ENCODE measurements at regions not wholly inside any gene's neighbourhood (a gene's known extent, or its start where the extent isn't known, plus 50 kb on each side); places are given as distances from the start of the nearest gene placed in this dataset.

- TF ChIP-seq, protein P1, sequence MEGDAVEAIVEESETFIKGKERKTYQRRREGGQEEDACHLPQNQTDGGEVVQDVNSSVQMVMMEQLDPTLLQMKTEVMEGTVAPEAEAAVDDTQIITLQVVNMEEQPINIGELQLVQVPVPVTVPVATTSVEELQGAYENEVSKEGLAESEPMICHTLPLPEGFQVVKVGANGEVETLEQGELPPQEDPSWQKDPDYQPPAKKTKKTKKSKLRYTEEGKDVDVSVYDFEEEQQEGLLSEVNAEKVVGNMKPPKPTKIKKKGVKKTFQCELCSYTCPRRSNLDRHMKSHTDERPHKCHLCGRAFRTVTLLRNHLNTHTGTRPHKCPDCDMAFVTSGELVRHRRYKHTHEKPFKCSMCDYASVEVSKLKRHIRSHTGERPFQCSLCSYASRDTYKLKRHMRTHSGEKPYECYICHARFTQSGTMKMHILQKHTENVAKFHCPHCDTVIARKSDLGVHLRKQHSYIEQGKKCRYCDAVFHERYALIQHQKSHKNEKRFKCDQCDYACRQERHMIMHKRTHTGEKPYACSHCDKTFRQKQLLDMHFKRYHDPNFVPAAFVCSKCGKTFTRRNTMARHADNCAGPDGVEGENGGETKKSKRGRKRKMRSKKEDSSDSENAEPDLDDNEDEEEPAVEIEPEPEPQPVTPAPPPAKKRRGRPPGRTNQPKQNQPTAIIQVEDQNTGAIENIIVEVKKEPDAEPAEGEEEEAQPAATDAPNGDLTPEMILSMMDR (IDR thresholded peaks at IDR 0.05) = peak; percentile 67
Measured at GRCh38 chr3:28916713-28917499, 364.0 kb upstream of the RBMS3 start.

DNA sequence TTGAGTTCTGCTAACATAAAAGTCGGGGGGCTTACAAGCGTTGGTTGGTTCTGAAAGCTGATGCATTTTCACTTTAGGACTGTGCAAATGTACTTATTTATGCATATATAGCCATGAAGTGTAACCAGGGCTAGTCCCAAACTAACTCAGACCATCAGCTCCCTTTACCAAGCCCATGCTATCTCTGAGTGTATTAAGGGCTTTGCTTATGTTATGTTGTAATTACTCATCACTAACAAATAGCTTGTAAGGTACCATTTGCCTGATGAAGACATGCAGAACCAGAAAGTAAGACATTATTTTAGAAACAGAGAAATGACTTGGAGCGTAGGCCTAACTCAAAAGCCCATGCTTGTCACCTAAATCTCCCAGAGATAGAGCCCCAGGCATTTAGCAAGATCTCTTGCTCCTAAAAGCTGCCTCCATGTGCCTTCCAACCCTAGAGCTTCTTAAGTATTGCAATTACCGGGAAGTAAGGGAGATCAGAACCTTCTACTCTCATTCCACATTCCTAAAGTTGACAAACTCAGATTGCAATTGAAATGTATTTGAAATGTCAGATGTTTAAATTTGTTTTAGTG, 362.9 kb upstream of the RBMS3 start:
- TF ChIP-seq, protein P1 (IDR thresholded peaks at IDR 0.05) = no peak
- H3K27ac ChIP-seq = peak overlapping the region in 1 of 2 donors; percentile 19
- no peaks in the 10 kb centered on the region for H3K36me3 ChIP-seq
- no peak overlapping the region for H3K4me3 ChIP-seq
- peaks cover 8 to 23% of the 10 kb centered on the region in 2 donors for H3K4me1 ChIP-seq (ENCODE audit: control insufficient read depth in 1 of 2, low read depth in 2 of 2)
- H3K27me3 ChIP-seq (replicated peaks; ENCODE audit: insufficient read depth) = no peaks in the 10 kb centered on the region
- DNase-seq (ENCODE audit: low spot score) = no peak
- H3K9me3 ChIP-seq = no peaks in the 10 kb centered on the region
- no peak for ATAC-seq (ENCODE audit: insufficient number of reproducible peaks, low FRiP score, low read depth)

More at GRCh38 chr3:28916713-28917499, 364.0 kb upstream of the RBMS3 start:
- peak; percentile 19 for DNase-seq (ENCODE audit: low spot score)
- H3K27ac ChIP-seq = peak overlapping the region; percentile 63 to 66
- H3K9me3 ChIP-seq = no peaks in the 10 kb centered on the region
- H3K4me1 ChIP-seq (ENCODE audit: control insufficient read depth in 1 of 2, low read depth in 2 of 2) = peaks cover 8 to 23% of the 10 kb centered on the region in 2 donors
- H3K4me3 ChIP-seq = peak overlapping the region; percentile 63
- peak; percentile 80 for ATAC-seq (ENCODE audit: insufficient number of reproducible peaks, low FRiP score, low read depth)
- H3K27me3 ChIP-seq (replicated peaks; ENCODE audit: insufficient read depth) = no peaks in the 10 kb centered on the region
- H3K36me3 ChIP-seq = no peaks in the 10 kb centered on the region

DNA sequence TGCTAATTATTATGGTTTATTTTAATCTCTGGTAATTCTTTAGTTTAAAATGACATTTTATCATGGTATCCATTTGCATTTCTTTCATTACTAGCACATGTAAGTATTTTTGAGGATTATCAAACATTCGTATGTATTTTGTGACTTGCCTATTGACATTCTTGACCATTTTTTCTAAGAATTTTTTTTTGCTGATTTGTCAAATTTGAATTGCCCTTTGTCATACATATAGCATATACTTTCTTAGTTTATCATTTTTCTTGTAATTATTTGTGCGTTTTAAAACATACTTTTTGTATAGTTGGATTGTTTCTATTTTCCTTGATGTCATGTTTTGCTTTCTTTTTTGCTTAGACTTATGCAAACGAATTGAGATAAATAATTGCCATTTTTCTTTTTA, 358.5 kb upstream of the RBMS3 start:
- Histone ChIP-seq H3K4me1 (ENCODE audit: control insufficient read depth in 1 of 2, low read depth in 2 of 2) (no peaks in the 10 kb centered on the region), H3K4me3 (no peak overlapping the region), H3K36me3 (no peaks in the 10 kb centered on the region), H3K27me3 (replicated peaks; ENCODE audit: insufficient read depth) (no peaks in the 10 kb centered on the region), H3K27ac (no peak overlapping the region), H3K9me3 (no peaks in the 10 kb centered on the region)
- ATAC-seq (ENCODE audit: insufficient number of reproducible peaks, low FRiP score, low read depth) (no peak), DNase-seq (ENCODE audit: low spot score) (no peak)
- TF ChIP-seq, protein P1 (IDR thresholded peaks at IDR 0.05) = no peak

GRCh38 chr3:28923994-28924393, 356.9 kb upstream of the RBMS3 start:
- no peak for DNase-seq (ENCODE audit: low spot score)
- Histone ChIP-seq H3K27ac (no peak overlapping the region), H3K36me3 (no peaks in the 10 kb centered on the region), H3K4me1 (ENCODE audit: control insufficient read depth in 1 of 2, low read depth in 2 of 2) (no peaks in the 10 kb centered on the region), H3K4me3 (no peak overlapping the region), H3K9me3 (no peaks in the 10 kb centered on the region), H3K27me3 (replicated peaks; ENCODE audit: insufficient read depth) (no peaks in the 10 kb centered on the region)
- TF ChIP-seq, protein P1 (IDR thresholded peaks at IDR 0.05) = no peak
- no peak for ATAC-seq (ENCODE audit: insufficient number of reproducible peaks, low FRiP score, low read depth)

DNA sequence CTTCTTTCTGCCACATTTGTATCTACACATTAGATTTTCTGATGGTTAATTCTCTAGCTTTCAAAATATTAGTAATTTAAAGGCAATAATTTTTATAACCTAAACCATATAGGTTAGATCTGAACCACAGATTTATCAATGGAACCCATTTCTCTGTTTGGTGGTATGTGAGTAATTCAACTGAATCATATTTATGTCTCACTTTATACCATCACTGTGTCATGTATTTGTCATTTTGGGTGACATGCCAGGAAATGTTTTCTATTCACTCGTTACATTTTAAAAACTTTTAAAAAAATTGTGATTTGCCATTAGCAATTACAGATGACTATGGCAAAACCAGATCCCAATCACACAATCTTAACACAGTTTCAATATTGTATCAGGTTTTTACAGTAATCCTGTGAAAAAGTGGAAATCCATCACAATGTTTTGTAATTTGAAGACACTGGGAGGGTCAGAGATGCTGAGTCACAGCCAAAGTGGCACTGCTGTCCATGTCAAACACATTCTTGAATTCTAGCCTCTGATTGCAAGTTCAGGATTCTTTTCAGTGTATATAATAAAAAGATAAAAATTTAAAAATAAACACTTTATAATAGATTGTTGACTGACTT, 356.0 kb upstream of the RBMS3 start:
- Histone ChIP-seq H3K36me3 (no peaks in the 10 kb centered on the region), H3K27ac (no peak overlapping the region), H3K9me3 (no peaks in the 10 kb centered on the region), H3K27me3 (replicated peaks; ENCODE audit: insufficient read depth) (no peaks in the 10 kb centered on the region), H3K4me1 (ENCODE audit: control insufficient read depth in 1 of 2, low read depth in 2 of 2) (no peaks in the 10 kb centered on the region), H3K4me3 (no peak overlapping the region)
- ATAC-seq (ENCODE audit: insufficient number of reproducible peaks, low FRiP score, low read depth) (no peak), DNase-seq (ENCODE audit: low spot score) (no peak)
- TF ChIP-seq, protein P1 (IDR thresholded peaks at IDR 0.05) = no peak
